Stimulated activated CD4-positive, alpha-beta T cell treated with anti-CD3 and anti-CD28 coated beads, Interleukin-2, amount 100 ng/mL, for 48 hours (primary cell): ENCODE measurements at regions not wholly inside any gene's neighbourhood (a gene's known extent, or its start where the extent isn't known, plus 50 kb on each side); places are given as distances from the start of the nearest gene placed in this dataset.

Experiments used
- DNase-seq, 2 donors: peaks; one replicate each; pipeline ENCODE4 v3.0.0-alpha.2; 2020

DNA sequence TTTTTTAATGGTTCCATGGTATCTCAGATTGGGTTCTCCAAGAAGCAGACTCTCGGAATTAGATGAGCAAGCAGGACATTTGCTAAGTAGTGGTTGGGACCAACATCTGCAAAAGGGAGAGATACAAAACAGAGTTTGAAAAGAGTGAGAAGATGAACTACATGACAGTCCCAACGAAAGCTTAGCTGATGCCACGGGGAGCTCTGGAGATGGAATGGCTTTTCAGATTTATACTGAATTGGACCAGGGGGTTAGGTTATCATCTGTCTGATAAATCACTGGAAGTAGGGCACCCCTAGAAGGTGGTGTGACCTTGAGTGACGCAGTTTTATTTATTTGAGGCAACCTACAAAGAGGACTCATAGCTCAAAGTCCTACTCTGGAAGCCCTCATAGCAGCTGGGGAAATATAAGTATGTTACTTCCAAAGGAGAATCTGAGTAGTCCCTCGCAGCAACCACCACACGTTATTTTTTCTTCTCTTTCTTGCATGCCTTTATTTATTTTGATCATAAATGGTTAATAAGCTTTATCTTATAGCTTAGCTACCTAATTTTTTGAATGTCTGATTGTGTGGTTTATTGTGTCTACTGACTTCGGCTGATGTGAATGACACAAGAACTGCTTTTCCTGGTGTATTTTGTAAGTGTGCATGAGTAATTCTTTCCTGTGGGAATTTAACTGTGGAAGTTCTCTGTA is 815.4 kb downstream of the SQOR start:
- no peak for DNase-seq

DNA sequence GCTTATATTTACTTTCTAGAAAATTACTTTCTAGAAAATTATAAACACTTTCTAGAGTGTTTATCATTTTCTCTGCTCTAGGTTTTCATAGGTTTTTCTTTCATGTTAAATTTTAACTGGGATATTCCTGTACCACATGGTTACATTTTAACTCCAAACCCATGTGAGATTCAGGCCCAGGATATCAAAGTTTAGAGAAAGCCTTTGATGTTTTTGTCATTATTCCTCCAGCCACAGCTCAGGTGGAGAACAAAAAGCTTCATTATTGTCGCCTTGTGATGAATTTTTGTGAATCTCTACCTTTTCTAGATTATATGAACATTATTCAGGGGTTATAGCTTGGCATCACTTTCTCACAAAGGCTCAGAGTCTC is 816.0 kb downstream of the SQOR start:
- no peak for DNase-seq

DNA sequence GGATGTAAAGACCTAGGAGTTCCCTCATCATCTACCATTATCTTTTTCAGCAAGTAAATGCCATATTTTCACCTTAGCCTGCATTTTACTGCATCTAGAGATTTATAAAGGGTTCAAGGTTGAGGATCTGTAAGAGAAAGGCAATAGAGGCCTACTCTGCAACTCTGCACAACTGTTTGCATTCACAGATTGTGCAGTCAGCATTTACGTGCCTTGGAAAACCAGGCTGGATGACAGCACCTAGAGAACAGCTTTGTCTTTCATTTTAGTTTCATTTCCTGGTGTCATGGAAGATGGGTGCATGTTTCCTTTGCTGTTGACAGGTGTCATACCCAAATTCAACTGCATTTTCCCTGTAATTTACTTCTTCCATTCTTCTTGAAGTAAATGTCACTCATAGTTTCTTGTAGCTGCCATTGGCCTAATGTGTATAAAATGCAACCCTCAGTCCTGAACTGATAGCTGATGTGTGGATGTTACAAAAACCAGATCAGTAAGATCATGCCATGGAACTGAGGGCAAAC is 817.5 kb downstream of the SQOR start:
- no peak for DNase-seq

DNA sequence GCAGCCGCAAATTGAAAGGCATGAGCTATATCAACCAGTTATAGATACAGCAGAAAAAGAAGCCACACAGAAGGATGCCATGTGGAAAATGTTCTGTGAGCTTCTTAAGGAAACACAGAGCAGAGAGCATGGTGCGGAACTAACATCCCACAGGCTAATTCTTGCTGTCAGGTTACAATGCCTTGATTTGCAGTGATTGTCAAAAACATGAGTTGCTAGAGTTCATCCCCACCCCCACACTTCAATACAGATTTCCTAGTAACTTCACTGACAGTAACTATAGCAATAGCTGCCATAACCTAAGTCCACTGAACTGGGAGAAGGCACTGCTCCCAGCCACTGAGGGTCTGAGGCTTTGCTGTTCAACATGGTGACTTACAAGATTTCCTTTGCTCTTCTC is 821.6 kb downstream of the SQOR start:
- no peak for DNase-seq

DNA sequence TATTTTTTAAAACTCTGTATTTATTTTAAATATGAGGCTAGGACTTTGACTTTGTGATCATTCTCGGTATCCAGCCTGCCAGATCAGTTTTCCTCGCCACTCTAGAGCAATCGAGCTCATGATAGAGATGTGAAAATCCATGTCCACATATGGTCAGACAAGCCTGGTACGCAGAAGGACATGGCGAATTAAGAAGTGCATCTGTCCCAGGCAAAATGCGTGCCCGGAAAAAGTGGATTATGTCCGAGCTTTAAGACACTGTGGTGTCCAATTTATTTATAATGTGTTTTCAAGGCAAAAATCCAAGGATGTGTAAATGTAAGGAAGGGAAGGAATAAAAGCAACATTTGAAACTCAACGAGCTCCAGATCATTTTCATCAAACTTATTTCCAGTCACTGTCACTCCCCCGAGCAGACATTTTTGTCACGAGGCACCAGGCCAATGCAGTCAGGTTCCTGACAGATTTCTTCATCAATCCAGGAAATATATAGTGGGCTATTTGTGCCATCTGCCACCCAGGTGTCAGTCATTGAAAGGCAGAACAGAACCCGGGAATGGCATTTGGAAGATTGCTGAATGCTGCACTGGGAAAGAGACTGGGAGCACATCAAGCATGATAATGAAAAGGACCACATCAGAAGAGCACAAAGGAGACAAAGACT is 825.7 kb downstream of the SQOR start:
- DNase-seq: no peak

DNA sequence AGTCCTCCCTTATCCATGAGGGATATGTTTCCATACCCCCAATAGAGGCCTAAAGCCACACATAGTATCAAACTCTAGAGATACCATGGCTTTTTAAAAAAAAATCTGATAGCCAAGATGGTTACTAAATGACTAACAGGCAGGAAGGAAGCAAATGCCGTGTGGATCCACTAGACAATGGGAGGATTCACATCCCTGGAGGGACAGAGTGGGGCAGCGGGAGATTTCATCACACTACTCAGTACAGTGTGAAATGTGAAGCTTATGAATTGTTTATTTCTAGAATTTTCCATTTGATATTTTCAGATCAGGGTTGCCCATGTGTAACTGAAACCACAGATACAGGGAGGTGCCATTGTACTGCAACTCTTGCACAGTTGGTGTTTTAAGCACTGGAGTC is 826.6 kb downstream of the SQOR start:
- DNase-seq: no peak

DNA sequence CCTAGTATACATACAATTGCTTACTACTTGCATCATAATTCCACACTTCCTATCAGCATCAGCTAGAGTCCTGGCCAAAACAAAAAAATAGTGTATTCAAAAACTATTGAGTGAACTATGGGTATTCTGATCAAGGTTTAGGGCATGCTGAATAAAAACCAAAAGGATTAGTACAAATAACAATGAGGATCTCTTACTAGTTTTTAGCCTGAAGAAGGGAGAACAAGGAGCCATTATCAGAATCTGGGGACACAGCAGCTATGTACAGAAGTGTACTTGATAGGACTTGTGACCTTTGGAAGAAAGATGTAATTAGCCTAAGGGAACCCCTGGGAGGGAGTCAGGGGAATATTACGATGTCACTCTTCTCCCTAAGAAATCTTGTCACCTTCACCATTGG is 832.2 kb downstream of the SQOR start:
- no peak for DNase-seq

DNA sequence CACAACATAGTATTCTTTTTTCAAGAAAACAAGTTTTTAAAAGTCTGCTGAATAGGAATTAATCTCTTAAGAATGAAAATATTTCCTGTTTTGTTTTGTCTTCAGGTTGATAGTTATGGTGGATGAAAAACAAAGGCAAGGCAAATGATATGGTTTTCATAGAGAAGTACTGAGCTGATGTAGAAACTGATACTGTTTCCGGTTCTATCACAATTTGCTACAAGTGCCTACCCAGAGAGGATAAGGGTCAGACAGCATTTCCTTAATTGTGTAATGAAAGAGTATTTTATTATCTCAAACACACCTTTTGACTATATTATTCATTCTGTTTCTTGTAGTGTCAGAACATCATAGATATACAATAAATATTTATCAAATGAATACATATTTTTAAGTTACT is 836.3 kb downstream of the SQOR start:
- no peak for DNase-seq

DNA sequence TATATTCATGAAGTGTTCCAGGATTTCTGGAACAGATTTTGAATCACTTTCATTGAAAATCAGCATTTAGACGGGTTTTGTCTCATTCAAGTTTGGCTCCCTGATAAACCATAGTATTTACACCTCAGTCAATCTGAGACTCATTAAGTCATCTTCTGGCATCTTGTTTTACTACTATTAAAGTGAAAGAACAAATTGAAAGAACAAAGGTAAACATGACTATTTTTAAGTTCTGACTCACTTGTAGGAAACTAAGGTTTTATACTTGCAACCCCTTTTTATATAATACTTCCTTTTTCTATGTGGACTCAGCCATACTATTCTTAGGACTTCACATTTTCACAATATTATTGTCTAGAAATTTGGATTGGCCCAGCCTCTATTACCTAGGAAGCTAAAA is 854.4 kb downstream of the SQOR start:
- DNase-seq: no peak

DNA sequence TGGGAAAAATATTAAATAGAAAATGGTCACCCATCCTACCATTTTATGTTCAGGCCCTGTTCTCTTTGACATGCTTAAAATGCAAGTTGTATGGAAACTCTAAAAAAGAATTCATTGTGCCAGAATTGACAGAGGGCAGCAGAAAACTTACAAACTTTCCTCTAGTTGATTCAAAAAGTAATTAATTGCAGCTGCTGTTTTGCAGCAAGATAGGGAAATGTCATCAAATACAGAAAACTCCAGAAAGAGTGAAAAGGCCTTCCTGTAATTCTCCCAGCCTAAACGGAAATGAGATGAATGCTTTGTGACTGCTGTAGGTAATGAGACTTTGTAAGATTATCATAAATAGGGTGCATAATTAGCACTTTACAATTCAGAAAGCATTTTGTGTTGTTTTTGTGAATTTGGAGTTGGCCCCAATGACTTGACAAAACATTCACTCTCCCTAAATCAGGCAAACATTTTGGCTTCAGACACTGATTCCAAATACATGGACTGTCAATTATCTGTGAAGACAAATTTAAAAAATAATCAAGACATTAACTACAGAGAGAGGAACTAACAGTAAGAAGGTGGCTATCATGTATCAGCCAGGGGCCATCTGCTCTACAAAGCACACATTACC is 861.8 kb downstream of the SQOR start:
- DNase-seq: no peak

DNA sequence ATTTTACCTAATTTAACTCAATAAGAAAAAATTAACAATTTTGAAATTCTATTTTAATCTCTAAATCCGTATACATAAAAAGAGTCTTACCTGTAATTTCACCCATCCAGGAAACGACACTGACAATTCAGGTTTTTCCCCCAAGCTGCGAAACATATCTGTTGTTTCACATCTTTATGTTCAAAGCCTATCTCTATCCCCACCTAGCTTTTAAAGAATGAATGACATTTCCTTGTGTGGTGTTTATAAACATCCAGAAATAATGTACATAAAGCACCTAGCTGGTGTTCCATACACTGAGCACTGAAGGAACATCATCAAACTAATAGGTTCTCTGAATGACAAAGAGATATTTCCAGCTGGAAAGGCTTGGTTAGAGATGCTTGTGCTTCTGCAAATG is 867.8 kb downstream of the SQOR start:
- DNase-seq: no peak

DNA sequence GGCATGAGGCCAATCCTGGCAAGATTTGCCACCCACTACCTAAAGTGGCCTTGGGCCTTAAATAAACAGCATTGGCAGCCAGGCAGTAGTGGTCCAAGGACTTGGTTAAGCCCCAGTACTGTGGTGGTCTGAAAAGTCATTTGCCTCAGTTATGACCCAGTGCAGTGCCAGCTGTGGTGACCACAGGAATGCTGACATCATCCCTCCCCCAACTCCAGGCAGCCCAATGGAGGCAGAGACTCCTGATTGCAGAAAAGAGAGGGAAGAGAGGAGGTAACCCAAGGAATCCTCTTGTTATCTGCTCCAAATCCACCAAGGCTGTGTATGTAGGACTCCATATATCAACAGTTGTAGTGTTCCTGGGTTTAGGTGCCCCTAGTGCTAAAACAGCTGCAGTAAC is 883.6 kb downstream of the SQOR start:
- DNase-seq: no peak

DNA sequence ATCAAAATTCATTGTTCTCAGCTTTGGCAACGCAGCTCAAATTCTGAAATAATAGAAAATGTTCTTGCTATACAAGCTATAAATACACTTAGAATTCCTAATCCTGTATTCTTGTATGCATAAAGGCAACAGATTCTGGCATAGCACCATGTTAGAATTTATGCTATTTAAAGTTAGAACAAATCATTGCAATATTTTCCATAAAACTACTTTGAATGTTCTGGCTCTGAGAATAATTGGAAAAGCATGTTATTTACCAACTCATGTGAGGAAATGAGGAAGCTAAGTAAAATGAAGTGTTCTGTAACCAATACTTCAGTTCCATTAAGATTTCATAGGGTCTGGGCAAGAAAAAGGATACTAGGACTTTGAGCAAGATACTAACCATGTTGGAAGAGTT is 888.9 kb downstream of the SQOR start:
- DNase-seq: no peak

DNA sequence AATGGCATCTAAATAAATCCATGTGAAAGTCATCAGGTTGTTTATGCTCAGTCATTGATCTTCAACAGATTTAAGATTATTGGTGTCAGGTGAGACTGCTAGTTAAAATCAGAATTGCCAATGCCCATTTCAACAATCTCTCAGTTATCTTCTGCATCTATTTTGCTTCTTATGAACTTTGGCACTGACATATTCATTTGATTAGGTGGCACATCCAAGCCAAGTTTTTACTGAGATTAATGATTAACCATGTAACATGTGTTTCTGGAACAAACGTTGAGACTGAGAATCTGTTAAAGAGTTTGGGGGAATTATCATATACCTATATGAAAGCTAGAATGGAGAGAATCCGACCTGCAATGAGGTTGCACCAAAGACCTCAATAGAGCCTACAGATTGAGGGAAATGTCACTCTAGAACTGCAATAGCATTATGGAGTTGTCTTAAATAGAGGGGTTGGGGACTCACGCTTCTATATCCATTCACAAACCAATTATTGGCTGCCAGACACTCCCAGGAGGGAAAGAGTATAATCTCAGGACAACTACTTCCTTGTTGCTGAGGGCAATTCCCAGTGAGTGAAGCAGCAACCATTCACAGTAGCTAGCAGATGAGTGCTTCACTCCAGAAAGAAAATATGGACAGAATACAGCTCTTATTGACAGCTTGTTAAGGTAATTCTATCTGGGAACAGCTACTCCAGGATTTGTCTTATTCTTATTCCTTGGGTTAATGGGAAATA is 891.3 kb downstream of the SQOR start:
- DNase-seq: no peak

DNA sequence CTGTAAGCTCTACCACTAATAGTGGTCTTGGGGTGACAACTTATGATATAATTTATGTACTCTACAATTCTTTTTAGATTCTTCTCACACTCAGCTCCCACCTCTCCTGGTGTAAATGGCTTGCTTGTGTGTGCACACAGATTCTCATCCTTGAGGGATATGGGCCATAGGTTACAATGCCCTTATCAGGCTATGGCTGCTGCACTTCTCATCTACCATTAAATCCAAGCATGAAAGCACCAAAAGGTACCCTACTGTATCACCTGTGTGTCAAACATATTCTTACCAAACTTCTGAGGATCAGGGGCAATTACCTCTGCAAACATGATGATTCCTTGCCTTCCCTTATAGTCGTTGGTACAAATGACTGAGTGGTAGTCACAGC is 891.9 kb downstream of the SQOR start:
- no peak for DNase-seq

DNA sequence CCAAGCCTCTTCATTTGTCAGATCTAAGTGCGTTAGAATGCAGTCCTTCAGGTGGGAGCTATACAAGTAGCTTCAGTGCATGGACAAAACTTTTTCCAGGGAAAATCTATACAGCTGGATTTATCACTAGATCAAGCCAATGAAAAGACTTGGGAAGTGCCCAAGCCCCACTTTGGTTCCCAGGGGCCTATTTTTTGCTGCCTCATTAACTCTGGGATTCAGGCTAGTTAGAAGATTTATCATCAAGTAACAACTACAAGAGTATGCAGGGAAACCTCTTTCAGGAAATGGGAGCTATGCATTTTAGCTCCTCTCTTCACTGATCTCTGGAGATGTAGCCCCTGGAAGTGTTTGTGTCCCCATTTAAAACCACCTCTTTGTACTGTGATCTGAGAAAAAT is 908.8 kb downstream of the SQOR start:
- DNase-seq: no peak

DNA sequence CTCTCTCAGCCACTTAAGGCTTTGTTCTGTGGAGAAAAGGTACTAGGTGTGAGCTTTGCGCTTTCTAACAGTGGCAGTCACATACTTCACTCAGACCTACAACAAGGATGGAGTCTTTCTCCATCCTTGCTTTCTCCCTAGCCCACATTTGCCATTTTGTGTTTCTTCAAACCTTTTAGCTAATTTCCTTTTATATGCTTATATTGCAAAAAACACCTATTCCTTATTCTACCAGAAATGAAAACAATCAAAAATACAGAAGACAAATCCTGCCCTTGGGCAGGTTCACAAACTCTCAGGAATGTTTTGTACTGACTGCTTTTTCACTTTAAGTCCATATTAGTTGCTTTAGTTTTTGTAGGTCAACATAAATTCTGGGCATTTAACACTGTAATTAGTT is 914.2 kb downstream of the SQOR start:
- DNase-seq: no peak

DNA sequence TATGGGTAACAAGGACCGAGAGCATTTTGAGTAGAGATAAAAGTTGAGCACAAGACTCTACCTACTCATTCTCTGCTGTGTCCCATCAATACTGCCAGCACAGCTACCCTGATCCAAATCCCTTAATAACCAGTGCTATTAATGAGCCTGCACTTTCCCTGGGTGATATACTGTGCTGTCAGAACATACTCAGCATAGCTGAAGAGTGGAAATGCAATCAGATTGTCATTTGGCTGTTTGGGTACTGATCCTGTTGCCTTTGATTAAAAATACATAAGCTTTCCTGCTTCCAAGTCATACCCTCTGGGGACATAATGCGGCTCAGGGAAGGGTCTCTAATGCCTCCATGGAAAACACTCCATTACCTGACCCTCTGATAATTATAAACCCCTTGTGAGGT is 917.5 kb downstream of the SQOR start:
- no peak for DNase-seq

DNA sequence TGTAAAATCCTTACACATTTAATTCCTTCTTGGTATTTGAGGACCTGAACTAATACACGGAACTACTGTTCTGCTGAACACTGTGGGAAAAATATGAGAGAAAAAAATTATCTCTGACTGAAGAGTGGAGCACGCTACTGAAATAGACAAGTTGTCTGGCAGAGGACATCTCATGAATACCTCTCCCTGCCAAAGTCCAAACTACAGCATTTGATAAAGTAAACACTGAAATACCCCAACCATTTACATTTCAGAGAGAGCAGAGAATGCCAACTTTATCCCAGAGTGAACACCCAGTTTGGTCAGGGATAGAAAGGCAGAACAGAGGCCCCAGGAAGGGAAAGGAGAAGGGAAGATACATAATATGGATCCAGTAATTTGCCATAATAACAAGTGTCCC is 920.7 kb downstream of the SQOR start:
- no peak for DNase-seq

DNA sequence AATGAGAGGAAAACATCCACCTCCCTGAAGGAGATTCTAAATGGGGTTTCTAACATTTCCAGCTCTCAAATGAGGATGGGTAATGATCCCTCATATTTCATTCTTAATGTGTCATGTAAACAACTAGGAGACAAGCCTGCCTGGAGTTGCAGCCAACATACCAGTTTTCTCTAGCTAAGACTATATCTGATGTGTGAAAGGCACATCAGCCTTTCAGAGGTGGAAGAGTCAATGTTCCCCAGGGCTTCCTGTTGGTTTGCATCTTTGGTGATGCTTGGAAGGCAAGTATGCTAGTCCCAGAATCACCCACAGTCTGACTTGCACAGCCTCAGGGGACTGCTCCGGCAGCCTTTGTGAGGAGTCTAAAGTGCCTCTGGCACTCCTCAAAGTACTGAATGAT is 921.2 kb downstream of the SQOR start:
- no peak for DNase-seq

DNA sequence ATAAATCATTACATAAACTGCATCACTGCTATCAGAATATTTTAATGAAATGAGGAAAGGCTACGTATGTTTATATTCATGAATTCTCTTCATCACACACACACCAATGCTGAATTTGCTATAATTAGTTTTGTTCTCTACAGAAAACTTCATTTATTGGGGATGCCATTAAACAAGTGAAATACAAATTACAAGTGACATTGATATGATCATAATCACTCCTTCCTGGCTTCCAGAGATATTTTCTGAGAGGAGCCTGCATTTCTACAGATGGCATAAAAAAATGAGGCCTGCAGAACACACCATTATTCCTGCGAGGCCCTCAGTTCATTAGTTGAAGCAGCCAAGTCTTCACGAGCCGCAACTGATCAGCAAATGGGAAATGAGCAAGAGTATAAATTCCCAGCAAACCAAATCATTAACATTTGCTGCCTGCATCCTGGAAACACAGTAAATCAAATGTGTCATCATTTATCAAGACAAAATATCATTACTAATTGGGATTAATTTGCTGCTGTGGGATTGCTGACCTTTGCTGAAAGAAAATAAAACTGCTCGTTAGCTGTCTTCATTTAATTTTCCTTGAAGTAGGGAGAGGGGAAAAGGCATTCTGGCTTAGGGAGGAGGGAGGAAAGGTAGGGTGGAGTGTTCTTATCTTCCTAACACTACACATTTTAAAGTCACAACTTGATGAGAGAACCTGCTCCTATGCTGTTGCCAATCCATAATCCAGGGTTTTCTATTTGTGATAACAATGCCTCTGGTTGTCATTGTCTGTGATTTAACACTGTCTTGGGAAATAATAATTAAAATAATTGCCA is 921.9 kb downstream of the SQOR start:
- no peak for DNase-seq

DNA sequence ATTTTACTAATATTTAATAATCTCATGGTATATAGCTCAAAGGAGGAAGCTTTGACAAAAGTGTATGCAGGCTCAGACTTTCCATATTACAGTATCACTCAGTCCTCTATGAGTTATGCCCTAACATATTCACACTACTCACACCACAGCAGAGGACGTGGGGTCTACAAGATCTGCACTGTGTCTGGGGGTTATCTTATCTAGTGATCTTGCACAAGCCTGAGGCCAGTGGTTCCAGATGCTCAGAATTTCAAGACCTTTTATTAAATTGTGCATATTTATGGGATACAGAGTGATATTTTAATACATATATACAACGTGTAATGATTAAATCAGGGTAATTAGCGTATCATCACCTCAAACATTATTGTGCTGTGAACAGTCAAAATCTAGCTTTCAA is 933.1 kb downstream of the SQOR start:
- DNase-seq: no peak

DNA sequence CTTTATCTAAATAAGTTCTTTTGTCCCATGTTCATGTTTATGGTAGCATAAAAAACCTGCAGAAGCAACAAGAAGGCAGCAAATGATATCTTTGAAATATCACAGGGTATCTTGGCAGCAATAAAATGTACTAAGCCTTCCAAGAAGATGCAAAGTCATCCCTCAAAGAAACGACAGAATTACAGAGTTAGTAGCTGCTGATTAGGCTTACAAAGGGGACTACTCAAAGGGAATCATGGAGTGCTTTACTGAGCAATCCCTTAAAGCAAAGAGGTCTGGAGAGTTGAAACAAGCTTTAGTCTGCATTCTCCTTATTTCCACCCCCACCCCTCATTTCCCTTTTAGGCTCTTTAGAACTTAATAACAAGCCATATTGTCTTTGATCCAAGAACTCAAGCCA is 935.0 kb downstream of the SQOR start:
- DNase-seq: no peak
